ENCODE measurements at regions not wholly inside any gene's neighbourhood (a gene's known extent, or its start where the extent isn't known, plus 50 kb on each side); places are given as distances from the start of the nearest gene placed in this dataset.

DNA sequence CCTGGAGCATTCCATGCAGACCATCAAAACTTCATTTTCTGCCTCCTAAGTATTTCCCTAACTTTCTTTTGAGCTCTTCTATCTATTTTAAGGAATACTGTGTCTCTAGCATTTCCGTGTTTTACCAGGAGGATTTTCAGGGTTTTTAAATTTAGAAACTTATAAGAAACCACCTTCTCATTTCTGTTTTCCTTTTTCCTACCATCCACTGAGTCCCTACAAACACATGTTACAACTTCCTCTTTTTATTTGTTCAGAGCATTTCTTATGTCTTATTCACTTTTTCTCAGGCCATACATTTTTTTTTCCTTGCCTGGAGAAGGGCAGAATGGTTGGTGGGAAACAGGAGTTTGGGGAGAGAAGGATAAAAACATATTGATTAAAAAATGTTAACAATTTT is 130.0 kb upstream of the BMP5 start:
- no peak for DNase-seq

- no peak for DNase-seq
Observed at GRCh38 chr6:56004426-56004825, 129.0 kb upstream of the BMP5 start.

- DNase-seq: no peak
Observed at GRCh38 chr6:56003616-56004015, 128.2 kb upstream of the BMP5 start.

DNA sequence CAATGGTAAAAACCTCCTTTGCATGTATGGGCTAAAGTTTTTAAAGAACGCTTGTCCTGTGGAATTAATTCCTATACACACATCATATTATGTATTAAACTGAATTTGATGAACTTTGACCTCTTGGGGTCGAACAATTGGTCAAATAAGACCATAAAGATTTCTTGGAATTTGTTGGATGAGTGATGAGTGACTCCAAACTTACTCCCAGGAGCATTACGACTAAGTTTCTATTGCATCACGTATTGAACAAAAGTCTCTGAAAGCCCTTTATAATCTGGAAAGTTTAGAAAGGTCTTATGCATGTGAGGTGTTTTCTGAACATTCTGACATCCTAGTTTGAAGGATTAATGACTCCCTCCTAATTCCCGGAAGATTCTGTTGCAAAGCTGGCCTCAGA is 126.9 kb upstream of the BMP5 start:
- no peak for DNase-seq

GRCh38 chr6:55998576-55998975 is 123.2 kb upstream of the BMP5 start:
- peak; percentile 42 for DNase-seq

GRCh38 chr6:55997223-55997874 is 122.0 kb upstream of the BMP5 start:
- DNase-seq: no peak

- DNase-seq: no peak
Observed at GRCh38 chr6:55994531-55994930, 119.1 kb upstream of the BMP5 start.

- no peak for DNase-seq
Observed at GRCh38 chr6:55993418-55993817, 118.0 kb upstream of the BMP5 start.

DNA sequence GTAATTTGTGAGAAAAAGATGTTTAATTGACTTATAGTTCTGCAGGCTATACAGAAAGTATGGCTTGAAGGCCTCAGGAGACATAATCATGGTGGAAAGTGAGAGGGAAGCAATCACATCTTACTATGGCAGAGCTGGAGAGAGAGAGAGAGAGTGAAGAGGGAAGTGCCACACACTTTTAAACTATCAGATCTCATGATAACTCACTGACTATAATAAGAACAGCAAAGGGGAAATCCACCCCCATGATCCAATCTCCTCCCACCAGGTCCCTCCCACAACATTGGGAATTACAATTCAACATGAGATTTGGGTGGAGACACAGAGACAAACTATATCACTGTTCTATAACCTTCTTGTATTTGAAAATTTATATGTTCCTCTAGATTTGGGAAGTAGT is 117.2 kb upstream of the BMP5 start:
- no peak for DNase-seq

GRCh38 chr6:55985309-55985708 is 109.9 kb upstream of the BMP5 start:
- DNase-seq: no peak

DNA sequence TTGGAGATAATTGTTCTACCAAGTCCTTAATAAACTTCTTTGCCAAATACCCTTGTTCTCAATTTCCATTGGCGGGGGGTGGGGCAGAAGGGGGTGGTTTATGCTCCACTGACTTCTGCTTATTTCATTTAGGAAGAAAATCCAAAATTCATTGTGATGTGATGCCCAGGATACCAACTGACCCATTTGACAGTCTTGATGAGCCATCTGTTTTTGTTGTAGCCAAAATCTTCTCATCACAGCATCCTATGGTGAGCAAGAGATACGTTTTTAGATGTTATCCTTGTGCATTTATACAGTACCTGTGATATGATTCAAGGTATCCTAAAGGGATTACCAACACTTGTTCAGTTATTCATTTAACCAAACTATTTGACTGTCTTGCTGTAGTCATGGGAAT is 108.5 kb upstream of the BMP5 start:
- no peak for DNase-seq

GRCh38 chr6:55981660-55982059 is 106.3 kb upstream of the BMP5 start:
- DNase-seq: no peak

- DNase-seq: no peak
Observed at GRCh38 chr6:55980627-55981211, 105.3 kb upstream of the BMP5 start.

DNA sequence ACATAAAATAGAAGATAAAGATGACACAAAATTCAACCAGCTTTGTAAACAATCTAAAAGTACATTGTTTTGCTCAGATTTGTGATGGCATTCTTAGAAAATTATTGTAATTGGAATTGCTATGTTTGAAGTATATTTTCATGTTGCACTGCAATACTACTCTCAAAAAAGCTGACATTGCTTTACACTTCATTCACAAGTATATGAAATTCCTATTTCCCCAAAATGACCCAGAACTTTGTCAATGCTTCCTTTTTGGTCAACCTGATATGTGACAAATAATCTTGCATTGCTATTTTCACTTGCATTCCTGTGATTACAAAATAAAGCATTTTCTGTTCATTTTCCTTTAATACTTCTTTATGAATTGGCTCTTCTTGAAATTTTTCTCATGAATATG is 104.1 kb upstream of the BMP5 start:
- DNase-seq: no peak

- peak; percentile 15 for DNase-seq
Observed at GRCh38 chr6:55977959-55978665, 102.7 kb upstream of the BMP5 start.

DNA sequence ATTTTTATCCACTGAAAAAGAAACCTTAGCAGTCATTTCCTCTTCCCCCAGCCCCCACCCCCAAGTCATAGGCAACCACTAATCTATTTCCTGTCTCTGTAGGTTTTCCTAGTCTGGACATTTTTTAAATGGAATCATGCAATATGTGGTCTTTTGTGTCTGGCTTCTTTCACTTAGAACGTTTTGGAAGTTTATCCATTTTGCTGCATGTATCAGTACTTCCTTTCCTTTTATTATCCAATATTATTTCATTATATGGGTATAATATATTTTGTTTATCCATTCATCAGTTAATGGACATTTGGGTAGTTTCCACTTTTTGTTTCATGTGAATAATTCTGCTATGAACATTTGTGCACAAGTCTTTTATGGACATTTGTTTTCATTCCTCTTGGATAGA is 99.3 kb upstream of the BMP5 start:
- DNase-seq: no peak

DNA sequence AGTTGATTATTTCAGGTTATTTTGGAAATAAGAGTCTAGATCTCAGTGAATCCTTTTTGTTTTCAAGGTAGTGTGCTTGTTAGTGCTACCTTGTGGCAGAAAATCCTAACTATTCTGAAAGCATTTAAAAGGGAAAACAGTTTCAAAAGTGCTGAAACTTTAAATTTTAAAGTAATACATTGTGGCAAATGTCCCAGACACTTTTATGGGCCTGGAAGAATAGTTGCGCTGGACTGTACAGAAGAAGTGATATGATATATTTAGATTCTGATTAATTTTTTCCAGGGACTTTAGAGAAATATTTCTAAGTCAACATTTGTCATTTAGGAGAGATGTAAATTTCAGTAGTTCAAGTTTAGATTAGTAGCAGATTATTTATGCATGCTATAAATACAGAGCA is 96.7 kb upstream of the BMP5 start:
- peak; percentile 28 for DNase-seq

DNA sequence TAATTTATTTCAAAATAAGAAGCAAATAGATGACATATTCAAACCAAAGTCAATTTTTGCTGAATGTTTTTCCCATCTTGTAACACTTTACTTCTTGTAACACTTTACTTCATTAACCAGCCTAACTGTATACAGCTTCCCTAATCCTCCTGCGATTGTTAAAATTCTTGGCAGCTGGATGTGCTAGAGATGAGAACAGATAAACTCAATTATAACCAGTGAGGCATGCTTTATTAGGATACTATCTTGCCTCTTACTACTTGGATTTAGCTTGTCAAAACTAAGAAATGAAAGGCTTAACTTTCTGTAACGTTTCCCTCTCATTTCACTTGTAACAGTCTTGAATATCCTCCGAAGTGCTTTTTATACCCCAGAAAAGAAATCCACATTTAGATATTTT is 94.1 kb upstream of the BMP5 start:
- DNase-seq: peak; percentile 29

DNA sequence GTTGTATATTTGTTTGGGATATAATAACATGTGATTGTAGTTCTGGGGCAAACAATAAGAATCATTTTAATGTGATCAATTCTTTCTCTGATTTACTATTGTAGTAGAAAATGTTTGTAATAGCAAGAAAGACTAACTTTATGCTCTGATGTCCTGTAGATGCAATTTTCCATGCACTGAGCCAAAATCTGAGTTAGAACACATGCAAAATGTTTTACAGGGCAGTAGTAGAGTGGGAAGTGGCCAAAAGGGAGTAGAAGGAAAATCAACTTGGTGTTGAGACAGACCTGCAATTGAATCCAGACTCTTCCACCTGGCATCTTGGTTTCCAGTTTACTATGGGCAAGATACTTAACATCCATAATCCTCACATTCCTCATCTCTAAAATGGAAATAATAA is 93.5 kb upstream of the BMP5 start:
- peak; percentile 75 for DNase-seq

DNA sequence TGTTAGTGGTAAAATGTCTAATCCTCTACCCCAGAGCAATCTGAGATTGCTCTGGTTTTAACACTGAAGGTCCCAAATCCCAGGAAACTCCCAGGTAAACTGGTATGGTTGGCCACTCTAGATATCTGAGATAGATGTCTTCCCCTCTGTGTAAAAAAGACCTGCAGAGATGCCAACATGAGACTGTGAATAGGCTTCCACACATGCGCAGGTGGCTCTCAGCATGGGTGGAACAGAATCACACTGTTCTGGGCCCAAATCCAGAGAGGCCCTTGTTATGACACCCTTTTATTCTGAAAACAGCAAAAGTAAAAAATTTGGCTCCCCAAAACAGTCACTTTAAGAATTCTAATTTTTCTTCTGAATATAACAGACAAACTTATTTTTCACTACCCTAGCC is 88.7 kb upstream of the BMP5 start:
- no peak for DNase-seq

DNA sequence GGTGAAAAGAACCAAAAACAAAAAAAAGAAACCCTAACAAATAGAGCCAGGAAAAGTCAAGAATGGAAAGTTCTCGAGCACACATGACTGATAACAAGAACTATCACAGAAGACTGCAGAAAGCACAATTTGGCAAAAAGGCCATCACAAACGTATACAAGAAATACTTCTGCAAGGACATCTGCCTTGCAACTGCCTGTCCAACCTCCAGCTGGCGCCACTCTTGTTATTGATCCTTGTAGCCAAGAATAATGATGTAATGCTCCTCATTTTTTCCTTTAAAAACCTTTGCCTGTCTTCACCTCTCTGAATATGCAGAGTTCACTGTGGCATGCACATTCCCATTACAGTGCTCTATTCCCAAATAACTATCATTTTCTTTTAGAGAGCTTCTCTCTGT is 87.9 kb upstream of the BMP5 start:
- DNase-seq: peak; percentile 77

DNA sequence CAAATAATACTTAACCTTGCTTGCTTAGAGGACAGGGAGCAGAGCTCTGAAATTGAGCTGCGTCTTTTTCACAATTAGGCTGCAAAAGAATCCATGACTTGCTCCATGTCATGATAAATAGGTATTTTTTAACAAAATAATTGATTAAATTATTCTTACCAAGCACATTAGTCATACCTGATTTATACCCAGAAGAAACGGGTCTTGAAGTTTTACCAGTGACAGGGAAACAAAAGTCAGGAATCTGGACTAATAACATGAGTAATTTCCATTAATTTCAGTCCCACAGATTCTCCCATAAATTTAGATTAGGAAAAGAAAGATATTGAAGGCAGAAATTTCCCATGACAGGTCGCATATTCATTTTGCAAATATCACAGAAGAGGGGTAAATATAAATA is 85.0 kb upstream of the BMP5 start:
- DNase-seq: no peak

DNA sequence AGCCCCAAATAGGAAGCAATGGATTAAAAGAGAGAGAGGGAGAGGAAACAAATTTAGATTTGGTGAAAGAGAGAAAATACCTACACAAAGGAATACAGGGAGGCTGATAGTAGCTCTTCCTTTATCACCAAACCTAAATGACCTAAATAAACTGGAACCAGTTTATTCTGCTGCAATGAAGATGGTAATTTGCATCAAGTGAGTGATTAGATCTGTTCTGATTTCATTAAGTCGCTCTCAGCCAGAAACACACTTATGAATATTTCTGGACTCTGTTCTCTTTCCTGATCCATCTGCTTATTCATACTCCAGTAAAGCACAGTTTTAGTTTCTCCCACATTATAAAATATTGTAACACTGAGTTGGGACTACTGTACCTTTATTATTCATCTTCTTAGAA is 83.4 kb upstream of the BMP5 start:
- DNase-seq: no peak

DNA sequence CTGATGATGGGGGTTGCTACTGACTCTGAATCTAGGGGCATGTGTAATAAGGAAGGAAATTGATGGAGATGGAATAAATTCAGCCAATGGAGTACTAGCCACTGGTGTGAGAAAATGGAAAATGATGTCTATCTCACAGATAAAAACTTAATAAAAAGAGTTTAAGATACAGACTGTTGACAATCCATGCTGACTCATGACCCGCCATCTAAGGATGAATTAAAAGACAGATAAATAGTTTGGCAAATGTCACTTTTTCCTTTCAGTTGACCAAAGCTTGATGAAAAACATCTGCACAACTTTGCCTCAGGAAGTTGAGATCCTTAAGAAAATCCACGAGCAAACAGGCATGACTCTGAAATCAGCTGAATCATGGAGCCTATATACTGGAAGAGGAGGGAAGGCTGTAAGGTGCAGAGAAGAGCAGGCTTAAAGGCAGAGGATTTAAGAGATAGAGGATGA is 82.6 kb upstream of the BMP5 start:
- DNase-seq: peak; percentile 42

Measured in skin of body (tissue), 1 donor.